ENCODE measurements at regions not wholly inside any gene's neighbourhood (a gene's known extent, or its start where the extent isn't known, plus 50 kb on each side); places are given as distances from the start of the nearest gene placed in this dataset.
"Not testable (repeated sequence)": the region's sequence is repeated elsewhere in the genome, so short reads cannot be mapped to it uniquely, and the experiment has no call there.

DNA sequence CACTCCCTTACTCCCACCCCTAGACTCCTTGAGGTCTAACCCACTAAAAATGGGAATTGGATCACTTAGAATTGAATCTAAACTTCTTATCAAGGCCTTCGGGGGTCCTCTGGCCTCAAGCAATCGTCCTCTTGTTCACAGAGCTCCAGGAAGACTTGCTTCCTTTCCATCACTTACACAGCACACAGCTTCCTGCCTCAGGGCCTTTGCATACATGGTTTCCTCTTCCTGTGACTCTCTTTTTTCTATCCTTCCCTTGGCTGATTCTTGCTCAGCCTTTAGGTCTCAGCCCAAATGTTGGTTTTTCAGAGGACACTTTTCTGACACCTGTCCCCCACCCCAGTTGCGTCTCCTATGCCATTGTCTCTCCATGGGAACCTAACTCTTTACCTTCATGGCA lies 50.0 kb upstream of the ALDH1B1 start:
- DNase-seq (ENCODE audit: low read depth): no peak

DNA sequence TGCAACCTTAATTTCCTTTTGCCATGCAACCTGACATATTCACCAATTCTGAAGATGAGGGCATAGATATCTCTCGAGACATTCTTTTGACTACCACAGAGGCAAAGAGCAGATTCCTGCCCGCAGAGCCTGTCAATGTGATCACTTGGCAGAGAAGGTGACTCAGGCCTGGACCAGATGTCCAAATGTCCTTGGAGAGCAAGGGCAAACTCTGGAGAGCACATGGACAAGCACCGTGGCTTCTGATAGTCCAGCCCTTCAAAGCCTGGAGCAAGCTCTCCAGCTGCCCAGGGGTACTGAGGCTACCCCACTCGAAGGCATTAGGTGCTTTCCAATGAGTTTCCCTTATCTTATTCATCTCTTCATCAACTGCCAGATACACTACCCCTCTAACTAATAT lies 50.4 kb upstream of the ALDH1B1 start:
- DNase-seq (ENCODE audit: low read depth): no peak

DNA sequence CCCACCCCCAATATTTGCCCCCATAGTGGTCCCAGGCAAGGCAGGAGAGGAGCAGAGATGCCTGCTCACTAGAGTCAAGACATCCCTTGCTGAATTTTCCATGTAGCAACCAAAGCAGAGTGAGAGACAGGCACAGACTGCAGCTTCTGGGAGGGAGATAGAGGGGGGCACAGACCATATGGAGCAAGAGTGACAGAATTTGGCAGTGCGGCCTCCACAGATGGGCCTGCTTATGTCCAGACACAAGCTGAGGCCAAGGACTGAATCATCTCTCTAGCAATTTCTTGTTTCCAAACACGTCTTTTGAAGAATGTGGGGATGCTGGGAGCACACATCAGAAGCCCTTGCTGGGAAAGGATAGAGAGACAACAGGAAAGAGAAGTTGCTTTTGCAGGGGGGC lies 53.0 kb upstream of the ALDH1B1 start:
- DNase-seq (ENCODE audit: low read depth): peak; percentile 19

DNA sequence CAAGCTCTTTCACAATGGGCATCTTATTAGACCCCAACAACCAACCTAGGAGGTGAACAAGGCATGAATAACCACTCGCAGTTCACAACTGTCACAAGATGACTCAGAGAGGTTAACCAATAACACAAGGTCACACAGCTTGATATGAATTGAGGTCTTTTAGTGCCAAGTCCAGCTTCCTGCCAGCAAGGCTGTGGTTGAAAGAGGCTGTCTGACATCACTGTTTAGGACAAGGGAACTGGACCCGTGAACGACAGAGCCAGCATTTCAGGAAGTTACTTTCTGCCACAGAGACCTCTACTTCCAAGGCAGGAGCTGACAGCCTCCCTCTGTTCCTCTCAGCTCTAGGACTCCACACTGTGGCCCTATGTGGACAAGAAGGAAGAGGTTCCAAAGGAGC lies 53.4 kb upstream of the ALDH1B1 start:
- DNase-seq (ENCODE audit: low read depth): peak; percentile 38

DNA sequence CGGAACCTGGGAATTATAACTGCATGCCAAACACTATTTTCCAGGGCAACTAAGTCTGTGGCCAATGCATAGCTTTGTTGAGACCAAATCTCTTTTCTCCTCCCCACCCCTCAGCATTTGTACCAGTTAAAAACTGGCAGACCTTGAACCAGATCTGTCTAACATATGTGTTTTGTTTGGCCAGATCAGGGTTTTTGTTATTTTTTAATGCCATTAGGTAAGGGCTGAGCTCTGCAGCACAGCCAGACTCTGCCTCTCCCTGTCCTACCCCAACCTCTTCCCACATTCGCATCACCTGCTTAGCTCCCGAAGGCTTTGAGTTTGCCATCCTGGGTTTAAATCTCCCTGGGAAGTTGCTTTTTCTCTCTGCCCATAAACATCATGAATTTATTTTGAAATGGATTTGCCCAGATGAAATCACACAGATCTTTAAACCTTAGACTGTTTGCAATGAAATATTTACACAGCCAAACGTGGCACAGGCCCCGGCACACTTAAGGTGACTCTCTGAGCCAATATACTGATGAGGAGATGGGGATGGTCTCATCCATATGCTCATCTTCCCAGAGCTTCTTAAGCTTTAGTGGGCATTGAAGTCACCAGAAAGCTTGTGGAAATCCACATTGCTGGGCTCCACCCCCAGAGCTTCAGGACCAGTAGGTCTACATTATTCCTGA lies 54.0 kb upstream of the ALDH1B1 start:
- DNase-seq (ENCODE audit: low read depth): no peak

DNA sequence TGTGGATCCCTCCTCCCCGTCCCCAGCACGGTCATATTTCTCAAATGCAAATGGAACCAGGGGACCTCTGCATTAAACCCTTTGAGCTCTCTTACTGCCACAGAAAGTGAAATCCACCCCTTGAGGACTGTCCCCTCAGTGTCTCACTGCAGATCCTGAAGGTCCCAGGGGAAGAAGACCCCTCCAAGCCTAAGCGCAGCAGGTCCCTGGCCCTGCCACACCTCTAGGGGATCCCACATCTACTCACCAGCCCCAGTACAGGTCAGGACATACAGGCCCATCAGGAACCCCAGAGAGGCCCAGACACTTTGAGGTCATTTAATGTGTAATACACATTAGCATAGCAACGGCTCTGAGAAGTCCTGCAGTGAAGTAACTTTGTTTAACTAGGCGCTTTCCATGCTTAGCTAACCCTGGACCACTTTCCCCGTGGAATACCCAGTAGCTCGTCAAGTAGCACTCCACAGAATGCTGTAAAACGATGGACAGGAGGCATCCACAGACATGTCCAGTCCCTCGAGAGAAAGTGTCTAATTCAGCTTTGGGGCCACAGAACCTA lies 54.7 kb upstream of the ALDH1B1 start:
- no peak for DNase-seq (ENCODE audit: low read depth)

DNA sequence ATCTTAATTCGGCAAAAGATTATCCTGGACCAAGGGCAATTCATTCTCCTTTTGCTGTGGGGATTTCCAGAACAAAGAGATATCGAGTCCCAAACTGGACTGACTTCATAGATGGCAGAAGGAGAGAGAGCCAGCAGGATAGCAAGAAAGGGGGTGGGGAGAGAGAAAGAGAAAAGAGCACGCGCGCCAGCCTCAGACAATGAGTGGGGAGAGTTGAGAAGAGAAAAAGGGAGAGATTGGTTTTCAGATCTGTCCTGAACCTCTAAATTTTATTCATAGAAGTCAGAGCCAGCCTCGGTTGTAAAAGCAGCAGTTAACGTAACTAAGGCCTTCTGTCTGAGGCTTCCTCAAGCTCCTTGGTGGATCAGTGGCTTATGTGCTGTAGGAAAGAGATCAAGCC lies 55.3 kb upstream of the ALDH1B1 start:
- no peak for DNase-seq (ENCODE audit: low read depth)

DNA sequence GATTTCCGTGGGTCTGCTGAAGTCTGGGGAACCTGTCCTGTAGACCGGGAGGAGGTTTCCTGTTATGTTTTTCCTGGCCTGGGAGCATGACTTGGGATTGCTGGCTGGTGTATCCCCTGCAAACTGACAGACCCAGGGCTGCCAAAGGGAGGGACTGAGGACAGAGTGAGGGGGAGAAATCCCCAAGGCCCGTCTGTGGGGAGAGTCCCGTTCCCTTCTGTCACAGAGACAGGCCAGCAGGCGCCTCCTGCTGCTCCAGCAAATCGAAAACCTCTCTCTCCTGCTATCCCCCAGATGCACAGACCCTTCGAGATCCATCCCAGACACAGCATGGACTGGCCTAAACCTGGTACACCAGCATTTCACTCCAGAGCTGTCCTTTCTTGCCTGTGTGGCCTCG lies 56.2 kb upstream of the ALDH1B1 start:
- no peak for DNase-seq (ENCODE audit: low read depth)

DNA sequence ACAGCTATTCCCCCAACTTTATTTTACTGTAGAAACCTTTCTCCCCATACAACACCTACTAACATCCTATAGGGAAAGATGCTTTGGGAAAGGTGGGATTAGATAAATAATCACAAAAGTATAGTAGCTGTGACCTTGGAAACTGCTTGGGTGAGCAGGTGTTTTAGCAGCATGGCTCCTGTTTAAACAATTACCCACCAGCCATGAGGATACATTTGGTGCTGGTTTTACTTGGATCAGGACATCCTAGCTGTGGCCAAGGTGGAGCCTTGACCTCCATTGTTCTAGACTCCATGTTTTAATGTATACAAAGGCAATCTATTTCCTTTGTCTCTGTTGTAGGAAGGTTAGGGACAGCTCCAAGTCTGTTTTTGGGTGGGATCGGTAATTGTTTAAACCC lies 56.8 kb upstream of the ALDH1B1 start:
- DNase-seq (ENCODE audit: low read depth): no peak

DNA sequence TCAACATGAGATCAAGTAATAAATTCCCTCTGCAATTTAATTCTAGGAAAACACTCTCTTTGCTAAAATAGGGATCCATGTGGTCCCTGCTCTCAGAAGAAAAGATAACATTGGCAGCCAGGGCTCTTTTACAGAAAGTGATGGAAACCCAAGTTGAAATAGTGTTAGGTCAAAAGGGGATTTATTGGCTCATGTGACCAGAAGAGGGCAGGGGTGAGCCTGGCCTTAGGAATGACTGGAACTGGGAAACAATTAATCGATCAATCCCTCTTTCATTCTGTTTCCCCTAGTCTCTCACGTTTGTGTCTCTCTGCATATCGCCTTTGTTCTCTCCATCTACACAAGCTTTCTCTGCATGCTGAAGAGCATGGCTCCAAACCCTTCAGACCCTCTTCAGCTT lies 58.3 kb upstream of the ALDH1B1 start:
- DNase-seq (ENCODE audit: low read depth): no peak

DNA sequence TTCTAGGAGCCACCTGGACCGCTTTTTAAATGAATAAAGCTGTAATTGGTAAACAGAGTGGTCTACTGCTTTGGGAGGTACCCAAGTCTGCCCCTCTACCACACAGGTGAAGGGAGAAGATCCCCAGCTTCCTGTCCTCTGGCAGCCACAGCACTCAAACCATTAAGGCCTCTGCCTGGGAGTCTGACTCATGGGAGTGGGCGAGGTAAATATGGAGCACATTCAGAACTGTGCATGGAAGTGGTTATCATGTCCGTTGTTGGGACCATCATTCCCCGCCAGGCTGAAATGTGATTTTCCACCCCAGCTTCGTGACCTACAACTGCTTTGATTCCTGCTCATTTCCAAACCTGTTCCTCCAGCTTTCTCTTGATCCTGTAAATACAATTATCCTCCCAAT lies 59.5 kb upstream of the ALDH1B1 start:
- DNase-seq (ENCODE audit: low read depth): no peak

DNA sequence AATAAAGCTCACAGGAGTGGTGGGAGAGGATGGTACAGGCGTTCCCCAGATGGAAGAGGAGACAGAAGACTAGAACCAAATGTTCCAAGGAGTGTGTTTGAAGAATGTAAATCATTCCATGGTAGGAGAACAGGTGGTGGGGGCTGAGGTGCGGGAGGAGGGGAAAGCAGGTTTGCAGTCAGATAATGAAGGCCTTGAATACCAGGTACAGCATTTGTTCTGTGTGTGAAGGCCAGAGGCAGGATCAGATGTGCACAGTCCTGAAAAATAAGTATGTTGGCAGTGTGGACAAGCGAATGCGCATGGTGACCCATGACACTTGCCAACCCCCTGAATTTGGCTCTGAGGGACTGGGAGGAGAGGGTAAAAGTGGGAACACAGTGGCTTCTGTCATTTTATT lies 59.9 kb upstream of the ALDH1B1 start:
- no peak for DNase-seq (ENCODE audit: low read depth)

DNA sequence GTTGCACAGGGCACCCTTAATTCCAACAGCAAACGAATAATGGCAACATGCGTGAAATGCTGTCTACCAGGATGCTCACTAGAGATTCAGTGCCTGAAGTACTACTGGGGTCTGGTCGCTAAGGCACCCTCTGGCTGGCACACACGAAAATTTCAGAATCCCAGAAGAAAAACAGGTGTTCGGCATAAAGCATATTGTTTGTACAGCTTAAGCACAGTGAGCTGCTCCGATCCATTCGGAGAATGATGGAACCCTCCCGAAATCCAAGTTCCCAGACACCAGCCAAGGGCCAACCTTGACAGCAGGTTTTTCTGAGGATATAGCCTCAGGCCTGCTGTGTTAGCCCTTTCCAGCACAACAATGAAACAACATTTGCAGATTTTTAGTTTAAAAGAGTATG lies 61.4 kb upstream of the ALDH1B1 start:
- DNase-seq (ENCODE audit: low read depth): no peak

DNA sequence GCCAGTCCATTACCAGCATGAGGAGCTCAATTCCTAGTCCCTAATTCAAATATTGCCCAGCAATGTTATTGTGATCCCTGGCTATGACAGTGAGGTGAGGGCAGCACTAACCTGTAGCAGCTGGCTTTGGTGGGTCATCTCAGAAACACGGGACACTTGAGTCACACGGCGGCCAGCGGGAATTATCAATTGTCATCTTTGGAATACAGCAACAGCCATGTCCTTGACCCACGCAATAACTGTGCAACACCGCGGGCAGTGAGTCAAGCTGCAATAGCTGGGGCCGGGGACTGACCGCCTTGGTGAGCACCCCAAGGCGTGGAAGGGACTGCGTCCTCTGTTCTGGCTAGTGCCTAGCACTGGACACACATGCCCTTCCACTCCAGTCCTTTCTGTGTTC lies 62.5 kb upstream of the ALDH1B1 start:
- no peak for DNase-seq (ENCODE audit: low read depth)

DNA sequence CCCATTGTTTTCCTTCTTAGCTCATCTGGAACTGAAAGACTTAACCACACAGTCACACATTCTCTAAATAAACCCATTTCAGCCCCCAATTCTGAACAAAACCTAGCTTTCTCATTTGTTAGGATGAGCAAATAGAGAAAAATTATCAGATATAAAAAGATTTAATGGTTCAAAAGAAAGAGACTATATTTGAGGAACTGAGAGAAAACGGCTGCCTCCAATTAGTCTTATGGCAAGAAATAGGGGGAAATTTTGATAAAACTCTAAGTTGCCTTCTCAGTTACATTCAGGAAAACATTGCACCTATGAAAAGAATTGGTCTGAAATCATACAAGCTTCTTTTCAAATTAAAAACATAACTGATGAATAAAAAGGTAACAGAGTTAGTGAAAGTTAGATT lies 63.7 kb upstream of the ALDH1B1 start:
- no peak for DNase-seq (ENCODE audit: low read depth)

DNA sequence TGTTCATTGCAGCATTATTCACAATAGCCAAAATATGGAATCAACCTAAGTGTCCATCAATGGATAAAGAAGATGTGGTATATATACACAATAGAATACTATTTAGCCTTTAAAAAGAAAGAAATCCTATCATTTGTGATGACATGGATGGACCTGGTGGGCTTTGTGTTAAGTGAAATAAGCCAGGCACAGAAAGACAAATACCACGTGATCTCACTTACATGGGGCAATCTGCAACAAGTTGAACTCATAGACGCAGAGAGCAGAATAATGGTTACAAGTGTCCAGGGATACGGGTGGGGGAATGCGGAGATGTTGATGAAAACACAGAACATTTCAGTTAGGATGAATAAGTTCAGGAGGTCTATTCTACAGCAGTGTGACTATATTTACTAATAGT lies 66.4 kb upstream of the ALDH1B1 start:
- DNase-seq (ENCODE audit: low read depth): no peak

DNA sequence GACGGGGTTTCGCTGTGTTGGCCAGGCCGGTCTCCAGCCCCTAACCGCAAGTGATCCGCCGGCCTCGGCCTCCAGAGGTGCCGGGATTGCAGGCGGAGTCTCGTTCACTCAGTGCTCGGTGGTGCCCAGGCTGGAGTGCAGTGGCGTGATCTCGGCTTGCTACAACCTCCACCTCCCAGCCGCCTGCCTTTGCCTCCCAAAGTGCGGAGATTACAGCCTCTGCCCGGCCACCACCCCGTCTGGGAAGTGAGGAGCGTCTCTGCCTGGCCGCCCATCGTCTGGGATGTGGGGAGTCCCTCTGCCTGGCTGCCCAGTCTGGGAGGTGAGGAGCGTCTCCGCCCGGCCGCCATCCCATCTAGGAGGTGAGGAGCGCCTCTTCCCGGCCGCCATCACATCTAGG lies 68.3 kb upstream of the ALDH1B1 start:
- not testable (repeated sequence) for DNase-seq (ENCODE audit: low read depth)

DNA sequence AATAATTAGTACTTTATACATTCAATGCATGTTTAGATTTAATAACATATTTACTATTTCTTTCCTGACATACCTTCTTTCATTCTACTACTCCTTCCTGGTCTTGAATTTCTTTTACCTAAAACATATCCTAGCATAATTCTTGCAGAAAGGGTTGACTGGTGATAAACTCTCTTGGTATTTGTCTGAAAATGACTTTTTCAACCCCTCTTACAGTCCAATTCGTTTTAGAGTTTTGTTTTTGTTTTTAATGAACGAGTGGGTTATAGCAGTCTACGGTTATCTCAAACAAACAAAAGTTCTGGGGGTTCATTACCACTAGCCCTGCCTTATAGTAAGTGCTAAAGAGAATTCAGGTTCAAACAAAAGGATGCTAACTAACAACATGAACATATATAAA lies 69.6 kb upstream of the ALDH1B1 start:
- DNase-seq (ENCODE audit: low read depth): no peak

DNA sequence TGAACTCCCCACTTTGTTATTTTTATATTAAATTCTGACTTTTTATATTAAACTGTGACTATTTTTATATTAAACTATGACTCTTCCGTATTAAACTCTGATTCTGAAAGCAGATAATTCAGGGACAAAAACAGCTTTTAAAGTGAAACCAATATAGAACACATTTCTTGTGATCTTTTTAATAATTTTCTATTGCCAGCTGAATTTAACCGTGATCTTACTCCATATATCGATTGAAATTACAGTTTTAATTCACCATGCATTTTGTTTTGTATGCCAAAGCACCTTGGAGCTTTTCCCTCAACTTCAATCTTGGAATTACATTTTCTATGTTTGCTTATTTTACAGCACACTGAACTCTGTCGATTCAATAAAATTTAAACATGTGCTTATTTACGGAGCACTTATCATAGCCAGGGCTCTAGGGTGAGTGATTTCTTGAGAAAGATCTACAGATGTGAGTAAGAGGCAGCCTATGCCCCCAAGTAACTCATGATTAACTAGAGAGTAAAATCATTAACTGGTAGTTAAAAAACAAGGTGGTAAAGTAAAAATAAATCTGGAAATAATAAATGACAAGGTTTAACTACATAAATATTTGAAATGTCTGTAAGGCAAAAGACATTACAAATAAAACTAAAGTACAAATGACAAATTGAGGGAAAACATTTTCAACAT lies 72.9 kb upstream of the ALDH1B1 start:
- DNase-seq (ENCODE audit: low read depth): no peak

DNA sequence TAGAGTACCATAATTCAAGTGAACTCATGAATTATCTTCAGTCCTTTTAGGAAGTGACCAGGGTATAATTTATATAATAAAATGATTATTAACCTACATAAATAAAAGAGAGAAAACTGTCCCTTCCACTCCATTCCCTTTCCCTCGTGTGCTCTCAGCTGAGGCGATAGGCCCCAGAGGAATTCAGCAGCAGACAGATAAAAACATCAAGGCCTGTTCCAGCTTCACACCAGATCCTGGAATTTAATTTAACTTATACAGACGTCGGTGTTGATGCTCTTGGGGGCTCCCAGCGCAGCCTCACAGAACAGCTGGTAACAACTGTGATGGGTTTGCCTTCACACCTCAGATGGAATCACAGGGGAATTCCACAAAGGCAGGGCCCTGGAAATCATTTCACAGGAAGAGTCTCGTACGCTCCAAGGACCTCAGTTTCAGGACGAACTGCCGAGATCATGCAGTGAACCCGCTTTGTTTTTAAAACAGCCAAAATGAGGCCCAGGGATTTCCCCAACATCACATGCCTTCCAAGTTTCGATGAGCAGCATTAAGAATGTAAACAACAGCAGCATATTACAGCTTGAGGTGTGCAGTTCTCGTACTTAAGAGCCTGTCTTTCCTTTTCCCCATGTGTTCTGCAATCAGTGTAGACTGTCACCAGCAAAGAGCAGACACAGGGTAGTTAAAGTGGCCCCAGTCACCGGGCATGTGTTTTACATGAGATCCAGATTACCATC lies 73.6 kb upstream of the ALDH1B1 start:
- DNase-seq (ENCODE audit: low read depth): peak; percentile 18

DNA sequence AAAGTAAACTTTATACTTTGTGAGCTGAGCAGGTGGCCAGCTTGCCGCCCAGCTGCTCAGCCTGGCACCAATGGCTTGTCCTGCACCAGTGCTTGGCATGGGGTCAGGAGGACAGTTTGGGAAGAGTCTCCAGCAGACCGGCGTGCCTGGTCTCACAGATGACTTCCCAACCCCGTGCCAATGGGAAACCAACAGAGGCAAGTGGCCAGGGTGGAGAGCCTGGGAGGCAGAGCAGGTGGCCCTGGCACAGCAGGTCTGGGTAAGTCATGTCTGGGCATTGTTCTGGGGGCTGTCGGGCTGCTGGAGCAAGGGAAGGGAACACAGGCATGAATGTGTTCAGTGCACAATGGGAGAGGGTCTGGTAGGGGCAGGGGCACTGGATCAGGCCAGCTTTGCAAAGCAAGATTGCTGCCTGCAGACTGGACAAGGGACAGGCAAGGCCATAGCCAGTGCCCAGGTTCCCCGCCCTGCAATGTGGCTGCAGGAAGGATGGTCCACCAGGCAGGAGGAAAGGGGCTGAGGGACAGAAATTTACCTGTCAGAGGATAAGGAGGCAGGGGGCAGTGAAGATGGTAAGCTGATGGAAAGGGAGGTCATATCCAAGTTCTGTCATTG lies 76.2 kb upstream of the ALDH1B1 start:
- no peak for DNase-seq (ENCODE audit: low read depth)

DNA sequence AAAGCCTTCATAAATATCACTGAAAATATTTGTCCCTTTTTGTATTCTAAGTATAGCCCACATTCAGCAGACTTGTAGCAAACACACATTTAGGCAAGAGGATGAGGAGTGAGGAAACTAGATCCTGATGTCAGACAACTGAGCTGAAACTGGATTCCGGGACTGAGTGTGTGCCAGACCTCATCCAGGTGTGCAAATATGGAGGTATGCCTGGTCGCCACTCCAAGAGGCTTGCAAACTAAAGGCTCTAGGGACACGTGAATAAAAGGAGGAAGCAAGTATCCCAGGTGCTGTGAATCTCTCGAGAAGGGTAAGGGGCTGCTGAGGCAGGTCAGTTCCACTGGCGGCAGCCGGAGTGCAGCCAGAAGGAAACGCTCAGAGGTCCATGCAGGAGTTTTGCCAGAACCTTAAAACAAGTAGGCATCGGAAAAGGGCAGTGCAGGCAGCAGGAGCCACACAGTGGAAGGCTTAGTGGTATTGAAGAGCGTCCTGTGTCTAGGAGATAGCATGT lies 77.4 kb upstream of the ALDH1B1 start:
- DNase-seq (ENCODE audit: low read depth): no peak

DNA sequence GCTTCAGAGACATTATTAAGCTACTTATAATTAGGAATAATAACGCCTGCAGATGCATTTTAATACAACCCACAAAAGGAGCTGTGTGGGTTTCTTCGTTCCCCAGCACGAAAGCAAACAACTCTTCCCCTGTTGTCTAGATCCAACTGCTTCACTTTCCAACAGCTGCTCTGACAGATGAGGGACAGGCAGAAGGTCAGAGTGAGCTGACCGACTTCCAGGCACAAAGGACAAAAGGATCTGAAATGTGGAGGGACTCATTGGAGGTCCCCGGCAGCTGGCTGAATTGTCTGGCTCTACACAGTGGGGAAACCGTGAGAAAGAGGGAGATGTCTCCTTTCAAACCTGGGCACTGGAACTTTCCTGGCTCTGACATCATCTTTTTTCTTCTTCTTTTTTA lies 79.1 kb upstream of the ALDH1B1 start:
- DNase-seq (ENCODE audit: low read depth): no peak
